A549 (cell line): ENCODE measurements at regions not wholly inside any gene's neighbourhood (a gene's known extent, or its start where the extent isn't known, plus 50 kb on each side); places are given as distances from the start of the nearest gene placed in this dataset.

Source experiments
- ATAC-seq, 2 experiments: fragments of 200-7000 bp in 1 of 2; fragments of >200 bp in 1 of 2; cut with Nextera tagmentation in 1 of 2; cut with Tn5 transposase in 1 of 2; 3 replicates each; pipeline versions ENCODE4 v1.8.0 to v1.9.1; 2018 to 2020; ENCODE audit warnings: mild to moderate bottlenecking in 1 of 2, moderate library complexity in 1 of 2
- CTCF ChIA-PET: fragments of 300-600 bp; sonication (Branson Sonifier 250); formaldehyde crosslinking; extraction: SDS; loops from one replicate; lab custom pipeline; 2021; ENCODE audit warnings: antibody characterized with exemption, inconsistent platforms; lab: Yijun Ruan, JAX
- POLR2A ChIA-PET: fragments of 350-600 bp; formaldehyde crosslinking; extraction: SDS; loops from one replicate; lab custom pipeline; 2021; ENCODE audit warnings: antibody characterized with exemption, inconsistent platforms; lab: Yijun Ruan, JAX
- DNase-seq, 2 experiments: peaks; one replicate each; pipeline versions ENCODE4 v3.0.0 to v3.0.0-alpha.2; 2011 to 2016; ENCODE audit warnings: low read depth in 1 of 2, low spot score in 1 of 2
- FAIRE-seq: peaks from 2 replicates; lab custom pipeline; 2011; peaks lifted over from hg19 to GRCh38; lab: Jason Lieb, UNC
- H3K27ac ChIP-seq, 2 experiments: fragments of >200 bp; sonication (Bioruptor Twin); formaldehyde crosslinking; 3 replicates each; pipeline ENCODE4 v1.5.1; 2016 to 2017
- H3K4me1 ChIP-seq: fragments of >200 bp; sonication (Bioruptor Twin); formaldehyde crosslinking; 3 replicates; pipeline ENCODE4 v1.6.1; 2016
- H3K4me2 ChIP-seq: fragments of >200 bp; sonication (Bioruptor Twin); formaldehyde crosslinking; 3 replicates; pipeline ENCODE4 v1.6.1; 2016
- H3K4me3 ChIP-seq: fragments of >200 bp; sonication (Bioruptor Twin); formaldehyde crosslinking; 3 replicates; pipeline ENCODE4 v1.5.1; 2016
- H3K9me3 ChIP-seq: fragments of >200 bp; sonication (Bioruptor Twin); formaldehyde crosslinking; 3 replicates; pipeline ENCODE4 v1.6.1; 2016
- BHLHE40 ChIP-seq: IDR thresholded peaks from 2 replicates; pipeline ENCODE4 v1.6.1; 2012; ENCODE audit warnings: low read depth, low read length, inconsistent platforms
- CEBPB ChIP-seq, 2 experiments: fragments of >200 bp in 1 of 2; sonication (Bioruptor Twin) in 1 of 2; formaldehyde crosslinking in 1 of 2; IDR thresholded peaks; 2 replicates each; pipeline ENCODE4 v1.6.1; 2012 to 2016
- CHD2 ChIP-seq: fragments of 150-350 bp; IDR thresholded peaks from 2 replicates; pipeline ENCODE4 v1.6.1; 2014; ENCODE audit warnings: low read length; ENCODE audit not compliant: partially characterized antibody
- CTCF ChIP-seq: fragments of >200 bp; sonication (Bioruptor Twin); formaldehyde crosslinking; IDR thresholded peaks from 3 replicates; pipeline ENCODE4 v1.5.1; 2016
- E2F6 ChIP-seq: IDR thresholded peaks from 2 replicates; pipeline ENCODE4 v1.6.1; 2012; ENCODE audit warnings: low read depth, borderline replicate concordance
- FOSB ChIP-seq: fragments of 250-450 bp; sonication (Bioruptor Pico); IDR thresholded peaks from 2 replicates; pipeline ENCODE4 v1.5.0; 2020; ENCODE audit warnings: mild to moderate bottlenecking, moderate library complexity
- GATA3 ChIP-seq: IDR thresholded peaks from 2 replicates; pipeline ENCODE4 v1.6.1; 2012; ENCODE audit warnings: borderline replicate concordance
- HOXB13 ChIP-seq: fragments of 250-450 bp; sonication (Bioruptor Pico); IDR thresholded peaks from 2 replicates; pipeline ENCODE4 v1.5.0; 2020; ENCODE audit warnings: low read depth, mild to moderate bottlenecking, moderate library complexity
- JUN ChIP-seq, 2 experiments: fragments of >200 bp; sonication (Bioruptor Twin); formaldehyde crosslinking; IDR thresholded peaks; 2 replicates in 1 of 2; 3 replicates in 1 of 2; pipeline ENCODE4 v1.6.1; 2016 to 2017
- KDM1A ChIP-seq: fragments of 200-600 bp; sonication (generic); IDR thresholded peaks from 2 replicates; pipeline ENCODE4 v1.6.1; 2016; ENCODE audit warnings: low read depth, mild to moderate bottlenecking
- MAZ ChIP-seq: fragments of 150-350 bp; IDR thresholded peaks from 2 replicates; pipeline ENCODE4 v1.6.1; 2014; ENCODE audit warnings: antibody characterized with exemption, low read depth, low read length, borderline replicate concordance
- NR3C1 ChIP-seq: fragments of >200 bp; sonication (Bioruptor Twin); formaldehyde crosslinking; IDR thresholded peaks from 3 replicates; pipeline ENCODE4 v1.6.1; 2017
- PBX3 ChIP-seq: IDR thresholded peaks from 2 replicates; pipeline ENCODE4 v1.6.1; 2012
- PHF8 ChIP-seq: fragments of 200-600 bp; sonication (generic); IDR thresholded peaks from 2 replicates; pipeline ENCODE4 v1.6.1; 2016; ENCODE audit warnings: low read depth, mild to moderate bottlenecking, antibody characterized with exemption, moderate library complexity, borderline replicate concordance
- RARB ChIP-seq: fragments of 250-450 bp; sonication (Bioruptor Pico); IDR thresholded peaks from 2 replicates; pipeline ENCODE4 v1.8.0; 2021; ENCODE audit warnings: mild to moderate bottlenecking, moderate library complexity
- RNF2 ChIP-seq: fragments of 200-600 bp; sonication (generic); IDR thresholded peaks from 2 replicates; pipeline ENCODE4 v1.6.1; 2016; ENCODE audit warnings: low read depth, mild to moderate bottlenecking, antibody characterized with exemption, moderate library complexity, borderline replicate concordance
- SMC3 ChIP-seq: fragments of >200 bp; sonication (Bioruptor Twin); formaldehyde crosslinking; IDR thresholded peaks from 3 replicates; pipeline ENCODE4 v1.6.1; 2018; ENCODE audit warnings: inconsistent platforms
- SREBF2 ChIP-seq: fragments of 450-650 bp; IDR thresholded peaks from 2 replicates; pipeline ENCODE4 v1.6.1; 2014; ENCODE audit warnings: mild to moderate bottlenecking, moderate library complexity
- TP53 ChIP-seq: fragments of 250-450 bp; sonication (Bioruptor Pico); IDR thresholded peaks from 2 replicates; pipeline ENCODE4 v1.5.0; 2021; ENCODE audit warnings: mild to moderate bottlenecking, moderate library complexity
- WGBS: methylation state at CpG from one replicate; pipeline ENCODE4 v1.1.6; 2017; ENCODE audit errors: missing lambda C conversion rate; 5-methylcytosine and 5-hydroxymethylcytosine counted together

- TF ChIP-seq CTCF (peak; percentile 77), PBX3 (no peak)
Observed at GRCh38 chr5:18314192-18314778, 680.0 kb downstream of the TAF11L14 start (continued).

- no peak overlapping the region for H3K4me3 ChIP-seq
- DNase-seq (no peak), FAIRE-seq (no peak), ATAC-seq (peak in 1 of 2 experiments; percentile 35; a peak in 3 of 6 replicates)
- no peak for TF ChIP-seq RNF2
- TF ChIP-seq HOXB13 (CRISPR knock-in tag) = no peak
- TF ChIP-seq MAZ = no peak
- no peak for TF ChIP-seq SMC3
- no peak for TF ChIP-seq JUN (IDR thresholded peaks at IDR 0.05)
- no peak for TF ChIP-seq CEBPB (IDR thresholded peaks at IDR 0.05)
- TF ChIP-seq NR3C1 = no peak
- no peak for TF ChIP-seq PBX3
- TF ChIP-seq RARB = no peak
- no peak for TF ChIP-seq FOSB (CRISPR knock-in tag)
- no peak for TF ChIP-seq E2F6
- TF ChIP-seq CHD2 = no peak
- TF ChIP-seq TP53 (CRISPR knock-in tag) = no peak
- no peak for TF ChIP-seq PHF8
- TF ChIP-seq BHLHE40 = no peak
- no peak for TF ChIP-seq GATA3
- H3K4me1 ChIP-seq = no peaks in the 10 kb centered on the region
- 27% methylated on average over 5 of the region's 5 CpGs for WGBS
- CTCF ChIA-PET = interaction anchor here (1.3 kb wide), 1 partner anchor 1105 kb away, joined by 6 read pairs; no protein-coding TSS in a partner anchor
- peaks cover 10% of the 10 kb centered on the region for H3K9me3 ChIP-seq
- no peak overlapping the region for H3K27ac ChIP-seq
- no peak overlapping the region for H3K4me2 ChIP-seq
- POLR2A ChIA-PET = no interaction called here
Observed at GRCh38 chr5:18321262-18321942, 687.1 kb downstream of the TAF11L14 start.

- POLR2A ChIA-PET = no interaction called here
- no peak for ATAC-seq
Observed at GRCh38 chr5:18323891-18324290, 689.6 kb downstream of the TAF11L14 start.

More at GRCh38 chr5:18323891-18324290, 689.6 kb downstream of the TAF11L14 start:
- Histone ChIP-seq H3K9me3 (peaks cover 10% of the 10 kb centered on the region), H3K4me3 (no peak overlapping the region), H3K4me1 (no peaks in the 10 kb centered on the region), H3K4me2 (no peak overlapping the region), H3K27ac (no peak overlapping the region)
- TF ChIP-seq E2F6 (no peak), SREBF2 (no peak), KDM1A (no peak)
- CTCF ChIA-PET = no interaction called here
- WGBS = 77% methylated on average over 2 of the region's 2 CpGs
- DNase-seq (no peak), FAIRE-seq (no peak)
